HG03095 (cell line): ENCODE measurements at regions not wholly inside any gene's neighbourhood (a gene's known extent, or its start where the extent isn't known, plus 50 kb on each side); places are given as distances from the start of the nearest gene placed in this dataset.
"Not testable (repeated sequence)": the region's sequence is repeated elsewhere in the genome, so short reads cannot be mapped to it uniquely, and the experiment has no call there.

Source experiments
- ATAC-seq: cut with Tn5 transposase; IDR thresholded peaks from one replicate; pipeline ENCODE4 v1.9.1; 2021; ENCODE audit warnings: moderate library complexity; ENCODE audit not compliant: unreplicated experiment

GRCh38 chr14:97068293-97068692 lies 271.1 kb downstream of the VRK1 start:
- not testable (repeated sequence) for ATAC-seq

GRCh38 chr14:97070259-97070658 lies 273.1 kb downstream of the VRK1 start:
- no peak for ATAC-seq

- no peak for ATAC-seq
These were observed 274.0 kb downstream of the VRK1 start for GRCh38 chr14:97071177-97071576.

GRCh38 chr14:97073622-97074021 lies 276.4 kb downstream of the VRK1 start:
- no peak for ATAC-seq

GRCh38 chr14:97074456-97074855 lies 277.3 kb downstream of the VRK1 start:
- no peak for ATAC-seq

GRCh38 chr14:97074856-97075255 lies 277.7 kb downstream of the VRK1 start:
- ATAC-seq, result no peak

- no peak for ATAC-seq
These were observed 280.1 kb downstream of the VRK1 start for GRCh38 chr14:97077253-97077653.

GRCh38 chr14:97077687-97078086 lies 280.5 kb downstream of the VRK1 start:
- no peak for ATAC-seq

GRCh38 chr14:97080991-97081390 lies 283.8 kb downstream of the VRK1 start:
- ATAC-seq, result no peak

- no peak for ATAC-seq
These were observed 298.1 kb downstream of the VRK1 start for GRCh38 chr14:97095269-97095668.

- no peak for ATAC-seq
These were observed 300.1 kb downstream of the VRK1 start for GRCh38 chr14:97097296-97097695.

GRCh38 chr14:97100306-97100705 lies 303.1 kb downstream of the VRK1 start:
- ATAC-seq, result no peak

GRCh38 chr14:97101561-97101960 lies 304.4 kb downstream of the VRK1 start:
- no peak for ATAC-seq

GRCh38 chr14:97104029-97104428 lies 306.8 kb downstream of the VRK1 start:
- no peak for ATAC-seq

- ATAC-seq, result no peak
These were observed 309.0 kb downstream of the VRK1 start for GRCh38 chr14:97106166-97106565.

- no peak for ATAC-seq
These were observed 309.4 kb downstream of the VRK1 start for GRCh38 chr14:97106609-97107008.

GRCh38 chr14:97107080-97107479 lies 309.9 kb downstream of the VRK1 start:
- ATAC-seq, result no peak

GRCh38 chr14:97107760-97108159 lies 310.6 kb downstream of the VRK1 start:
- no peak for ATAC-seq

- ATAC-seq, result no peak
These were observed 312.1 kb downstream of the VRK1 start for GRCh38 chr14:97109234-97109633.

GRCh38 chr14:97113339-97113738 lies 316.2 kb downstream of the VRK1 start:
- ATAC-seq, result no peak

- no peak for ATAC-seq
These were observed 319.4 kb downstream of the VRK1 start for GRCh38 chr14:97116546-97116945.

- no peak for ATAC-seq
These were observed 320.5 kb downstream of the VRK1 start for GRCh38 chr14:97117693-97118092.

- no peak for ATAC-seq
These were observed 323.0 kb downstream of the VRK1 start for GRCh38 chr14:97120204-97120603.

- ATAC-seq, result no peak
These were observed 323.4 kb downstream of the VRK1 start for GRCh38 chr14:97120611-97121031.
